Endothelial cell of umbilical vein (primary cell): ENCODE measurements at regions not wholly inside any gene's neighbourhood (a gene's known extent, or its start where the extent isn't known, plus 50 kb on each side); places are given as distances from the start of the nearest gene placed in this dataset.

Source experiments
- BruUV-seq: library from RNA; stranded (reverse); fragments of 400-500 nt; replicated peaks from 2 replicates; lab custom pipeline; 2021; lab: Mats Ljungman, UMichigan
- CTCF ChIA-PET: fragments of 300-600, 350-600 bp; sonication (Branson Sonifier 250); formaldehyde crosslinking; loops from one replicate; lab custom pipeline; 2021; ENCODE audit warnings: antibody characterized with exemption, inconsistent platforms; lab: Charles Lee
- POLR2A ChIA-PET: fragments of 300-600, 350-600 bp; sonication (Branson Sonifier 250); formaldehyde crosslinking; loops from one replicate; lab custom pipeline; 2021; ENCODE audit warnings: antibody characterized with exemption, inconsistent platforms; lab: Charles Lee
- DNase-seq: peaks from one replicate; pipeline ENCODE4 v3.0.0-alpha.2; 2011; ENCODE audit warnings: low read depth, low spot score
- FAIRE-seq: peaks from 2 replicates; lab custom pipeline; 2011; peaks lifted over from hg19 to GRCh38; lab: Jason Lieb, UNC
- H2AFZ ChIP-seq: 2 replicates; pipeline ENCODE4 v1.6.0; 2012; ENCODE audit warnings: low read depth, low read length, control low read depth, inconsistent platforms
- H3K27ac ChIP-seq: 2 replicates; pipeline ENCODE4 v1.5.1; 2011; ENCODE audit warnings: low read depth, mild to moderate bottlenecking, control low read depth, low read length, moderate library complexity; ENCODE audit not compliant: insufficient read depth
- H3K27me3 ChIP-seq, 2 experiments: 2 replicates each; pipeline versions ENCODE4 v1.6.0 to v1.6.1; 2011; ENCODE audit warnings: low read length in 2 of 2, mixed read lengths in 1 of 2; ENCODE audit not compliant: control insufficient read depth in 2 of 2, insufficient read depth in 2 of 2
- H3K36me3 ChIP-seq, 2 experiments: 2 replicates in 1 of 2; 3 replicates in 1 of 2; pipeline ENCODE4 v1.5.1; 2011; ENCODE audit warnings: low read length in 2 of 2, mild to moderate bottlenecking in 1 of 2, moderate library complexity in 1 of 2; ENCODE audit not compliant: control insufficient read depth in 2 of 2, insufficient read depth in 2 of 2; ENCODE audit errors: extremely low read depth in 1 of 2
- H3K4me1 ChIP-seq: 3 replicates; pipeline ENCODE4 v1.5.1; 2011; ENCODE audit warnings: mild to moderate bottlenecking, low read length; ENCODE audit not compliant: control insufficient read depth, insufficient read depth; ENCODE audit errors: extremely low read depth
- H3K4me2 ChIP-seq: 2 replicates; pipeline ENCODE4 v1.6.1; 2011; ENCODE audit warnings: low read length, control low read depth, mixed read lengths; ENCODE audit not compliant: insufficient read depth
- H3K4me3 ChIP-seq, 3 experiments: fragments of 200-600 bp in 1 of 3; sonication (generic), shearing (Covaris generic) in 1 of 3; replicated peaks in 1 of 3; 2 replicates each; pipeline ENCODE4 v1.5.1; 2011 to 2016; ENCODE audit warnings: control low read depth in 3 of 3, low read length in 3 of 3, mild to moderate bottlenecking in 2 of 3, inconsistent platforms in 1 of 3, low read depth in 1 of 3, moderate library complexity in 1 of 3; ENCODE audit not compliant: insufficient read depth in 1 of 3
- H3K79me2 ChIP-seq: 2 replicates; pipeline ENCODE4 v1.6.0; 2012; ENCODE audit warnings: low read length, inconsistent platforms; ENCODE audit not compliant: control insufficient read depth, insufficient read depth
- H3K9ac ChIP-seq: replicated peaks from 2 replicates; pipeline ENCODE3; 2011; ENCODE audit warnings: low read length, control low read depth; ENCODE audit not compliant: insufficient read depth; ENCODE audit errors: extremely low read depth
- H3K9me1 ChIP-seq: replicated peaks from 3 replicates; pipeline ENCODE4 v1.6.0; 2011; ENCODE audit warnings: mild to moderate bottlenecking, low read length; ENCODE audit not compliant: control insufficient read depth, insufficient read depth; ENCODE audit errors: extremely low read depth
- H3K9me3 ChIP-seq: replicated peaks from 2 replicates; pipeline ENCODE4 v1.5.1; 2012; ENCODE audit warnings: low read length, inconsistent platforms; ENCODE audit not compliant: control insufficient read depth, insufficient read depth
- H4K20me1 ChIP-seq: replicated peaks from 2 replicates; pipeline ENCODE3; 2011; ENCODE audit warnings: mild to moderate bottlenecking, low read length; ENCODE audit not compliant: control insufficient read depth, insufficient read depth; ENCODE audit errors: extremely low read depth
- CTCF ChIP-seq, 2 donors: IDR thresholded peaks; 1 replicate in 1 of 2; 2 replicates in 1 of 2; pipeline ENCODE4 v1.5.1; 2011; ENCODE audit warnings: low read length in 2 of 2, mild to moderate bottlenecking in 2 of 2, moderate library complexity in 2 of 2, control low read depth in 1 of 2, inconsistent platforms in 1 of 2, low read depth in 1 of 2; ENCODE audit not compliant: insufficient read depth in 1 of 2; ENCODE audit errors: extremely low read depth in 1 of 2
- EZH2 ChIP-seq: IDR thresholded peaks from 2 replicates; pipeline ENCODE4 v1.6.1; 2012; ENCODE audit warnings: borderline replicate concordance, low read depth, mild to moderate bottlenecking, moderate library complexity, low read length, inconsistent platforms; ENCODE audit not compliant: severe bottlenecking
- FOS ChIP-seq: IDR thresholded peaks from 2 replicates; pipeline ENCODE4 v1.6.1; 2011; ENCODE audit warnings: mild to moderate bottlenecking, low read length, moderate library complexity, borderline replicate concordance; ENCODE audit not compliant: insufficient read depth
- GATA2 ChIP-seq: IDR thresholded peaks from 2 replicates; pipeline ENCODE4 v1.7.0; 2011; ENCODE audit warnings: low read depth, mild to moderate bottlenecking, moderate library complexity, mixed read lengths, low read length; ENCODE audit not compliant: insufficient read length, insufficient read depth
- JUN ChIP-seq: IDR thresholded peaks from 2 replicates; pipeline ENCODE4 v1.6.1; 2011; ENCODE audit warnings: borderline replicate concordance, low read depth; ENCODE audit not compliant: insufficient read length, insufficient read depth
- MAX ChIP-seq: IDR thresholded peaks from 2 replicates; pipeline ENCODE4 v1.6.1; 2011; ENCODE audit not compliant: insufficient read depth, insufficient read length
- MYC ChIP-seq: IDR thresholded peaks from one replicate; pipeline ENCODE4 v1.6.1; 2011; ENCODE audit warnings: mild to moderate bottlenecking, low read depth, low read length
- POLR2A ChIP-seq: IDR thresholded peaks from 2 replicates; pipeline ENCODE4 v1.6.1; 2012; ENCODE audit warnings: low read depth, mild to moderate bottlenecking, control low read depth, low read length
- POLR2AphosphoS5 ChIP-seq: IDR thresholded peaks from 2 replicates; pipeline ENCODE4 v1.6.1; 2012; ENCODE audit warnings: low read depth, mild to moderate bottlenecking, control low read depth, low read length, moderate library complexity; ENCODE audit not compliant: insufficient read depth
- dilution Hi-C: fragments of 300-500 bp; cut with MboI; formaldehyde crosslinking; loops from one replicate; pipeline ENCODE4 v1.15.0; 2019; ENCODE audit warnings: low sequenced_read_pairs; ENCODE audit not compliant: extremely low pct_ligation_motif_present
- intact Hi-C: fragments of 100-400 bp; cut with micrococcal nuclease; formaldehyde crosslinking; loops from one replicate; pipeline ENCODE4 v1.10.0; 2022

- H3K27me3 ChIP-seq, result peaks cover 0 to 3% of the 10 kb centered on the region in 2 experiments
- H3K4me1 ChIP-seq, result peaks cover 22% of the 10 kb centered on the region
- FAIRE-seq (no peak), DNase-seq (no peak)
- no peak overlapping the region for H2AFZ ChIP-seq
- H3K4me2 ChIP-seq, result no peak overlapping the region
- no peaks in the 10 kb centered on the region for H3K36me3 ChIP-seq
- BruUV-seq, result no TSS peak
- dilution Hi-C loops (no loop called here), intact Hi-C loops (no loop called here)
- ChIA-PET POLR2A (no interaction called here), CTCF (no interaction called here)
- no peaks in the 10 kb centered on the region for H3K9me3 ChIP-seq
- TF ChIP-seq EZH2, result no peak
- H3K27ac ChIP-seq, result no peak overlapping the region
- H3K79me2 ChIP-seq, result no peaks in the 10 kb centered on the region
- H3K9me1 ChIP-seq, result no peaks in the 10 kb centered on the region
- H3K4me3 ChIP-seq, result no peak overlapping the region
- H4K20me1 ChIP-seq, result no peaks in the 10 kb centered on the region
- H3K9ac ChIP-seq, result no peak overlapping the region
Observed at GRCh38 chr15:70265986-70266385, 168.3 kb upstream of the TLE3 start.

- H4K20me1 ChIP-seq, result no peaks in the 10 kb centered on the region
- H3K9me1 ChIP-seq, result no peaks in the 10 kb centered on the region
- intact Hi-C loops (no loop called here), dilution Hi-C loops (no loop called here)
- no peak overlapping the region for H3K27ac ChIP-seq
- no peak overlapping the region for H3K4me3 ChIP-seq
- H3K4me2 ChIP-seq, result no peak overlapping the region
- ChIA-PET POLR2A (no interaction called here), CTCF (no interaction called here)
- H2AFZ ChIP-seq, result no peak overlapping the region
- no peak for DNase-seq
- H3K9ac ChIP-seq, result no peak overlapping the region
- no peaks in the 10 kb centered on the region for H3K9me3 ChIP-seq
- H3K27me3 ChIP-seq, result peaks cover 0 to 3% of the 10 kb centered on the region in 2 experiments
- no TSS peak for BruUV-seq
- no peak for FAIRE-seq
- TF ChIP-seq POLR2A (no peak), GATA2 (no peak), EZH2 (no peak), MYC (no peak), FOS (no peak), CTCF (IDR thresholded peaks at IDR 0.05; ENCODE audit: extremely low read depth in 1 of 2, insufficient read depth in 1 of 2, low read depth in 1 of 2, low read length in 2 of 2) (no peak), MAX (no peak), JUN (no peak), POLR2AphosphoS5 (no peak)
- peaks cover 18% of the 10 kb centered on the region for H3K4me1 ChIP-seq
- H3K79me2 ChIP-seq, result no peaks in the 10 kb centered on the region
- H3K36me3 ChIP-seq, result no peaks in the 10 kb centered on the region
Observed at GRCh38 chr15:70265466-70265978, 167.8 kb upstream of the TLE3 start.
